ENCODE measurements at regions not wholly inside any gene's neighbourhood (a gene's known extent, or its start where the extent isn't known, plus 50 kb on each side); places are given as distances from the start of the nearest gene placed in this dataset.

- TF ChIP-seq, protein P1, sequence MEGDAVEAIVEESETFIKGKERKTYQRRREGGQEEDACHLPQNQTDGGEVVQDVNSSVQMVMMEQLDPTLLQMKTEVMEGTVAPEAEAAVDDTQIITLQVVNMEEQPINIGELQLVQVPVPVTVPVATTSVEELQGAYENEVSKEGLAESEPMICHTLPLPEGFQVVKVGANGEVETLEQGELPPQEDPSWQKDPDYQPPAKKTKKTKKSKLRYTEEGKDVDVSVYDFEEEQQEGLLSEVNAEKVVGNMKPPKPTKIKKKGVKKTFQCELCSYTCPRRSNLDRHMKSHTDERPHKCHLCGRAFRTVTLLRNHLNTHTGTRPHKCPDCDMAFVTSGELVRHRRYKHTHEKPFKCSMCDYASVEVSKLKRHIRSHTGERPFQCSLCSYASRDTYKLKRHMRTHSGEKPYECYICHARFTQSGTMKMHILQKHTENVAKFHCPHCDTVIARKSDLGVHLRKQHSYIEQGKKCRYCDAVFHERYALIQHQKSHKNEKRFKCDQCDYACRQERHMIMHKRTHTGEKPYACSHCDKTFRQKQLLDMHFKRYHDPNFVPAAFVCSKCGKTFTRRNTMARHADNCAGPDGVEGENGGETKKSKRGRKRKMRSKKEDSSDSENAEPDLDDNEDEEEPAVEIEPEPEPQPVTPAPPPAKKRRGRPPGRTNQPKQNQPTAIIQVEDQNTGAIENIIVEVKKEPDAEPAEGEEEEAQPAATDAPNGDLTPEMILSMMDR (IDR thresholded peaks at IDR 0.05 in 4 of 5, conservative IDR thresholded peaks at IDR 0.05 in 1 of 5) = no peak
- no peak for TF ChIP-seq POLR2A (IDR thresholded peaks at IDR 0.05)
Measured at GRCh38 chr4:181870326-181870725, 372.9 kb upstream of the TENM3 start.

Data from gastrocnemius medialis (tissue), 4 donors.